ENCODE measurements at regions not wholly inside any gene's neighbourhood (a gene's known extent, or its start where the extent isn't known, plus 50 kb on each side); places are given as distances from the start of the nearest gene placed in this dataset.

- no peak for DNase-seq (ENCODE audit: low spot score)
These were observed 481.4 kb downstream of the CDH2 start for GRCh38 chr18:27695503-27695902.

GRCh38 chr18:27695052-27695451, 481.9 kb downstream of the CDH2 start:
- no peak for DNase-seq (ENCODE audit: low spot score)

- DNase-seq (ENCODE audit: low spot score), result no peak
These were observed 488.3 kb downstream of the CDH2 start for GRCh38 chr18:27688581-27688980.

- no peak for DNase-seq (ENCODE audit: low spot score)
These were observed 489.5 kb downstream of the CDH2 start for GRCh38 chr18:27687351-27687979.

- peak; percentile 45 for DNase-seq (ENCODE audit: low spot score)
These were observed 491.0 kb downstream of the CDH2 start for GRCh38 chr18:27685807-27686412.

DNA sequence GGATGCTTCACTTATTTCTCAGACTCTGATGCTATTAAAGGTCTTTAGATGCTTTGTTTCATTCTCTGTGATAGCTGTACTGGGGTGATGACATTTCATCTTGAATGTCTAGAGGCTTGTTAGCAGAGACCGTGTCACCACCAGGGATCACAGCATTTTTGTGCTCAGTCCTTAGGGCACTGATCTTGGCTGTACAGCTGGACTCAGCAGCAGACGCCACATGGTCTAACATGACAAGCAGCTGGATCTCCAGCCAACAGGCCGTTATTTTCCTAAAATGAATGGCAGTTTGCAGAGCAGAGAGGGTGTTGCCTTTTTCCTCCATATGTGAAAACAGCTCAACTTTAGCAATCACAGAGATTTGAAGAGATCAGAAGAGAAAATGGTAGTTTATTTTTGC, 491.8 kb downstream of the CDH2 start:
- DNase-seq (ENCODE audit: low spot score), result no peak

DNA sequence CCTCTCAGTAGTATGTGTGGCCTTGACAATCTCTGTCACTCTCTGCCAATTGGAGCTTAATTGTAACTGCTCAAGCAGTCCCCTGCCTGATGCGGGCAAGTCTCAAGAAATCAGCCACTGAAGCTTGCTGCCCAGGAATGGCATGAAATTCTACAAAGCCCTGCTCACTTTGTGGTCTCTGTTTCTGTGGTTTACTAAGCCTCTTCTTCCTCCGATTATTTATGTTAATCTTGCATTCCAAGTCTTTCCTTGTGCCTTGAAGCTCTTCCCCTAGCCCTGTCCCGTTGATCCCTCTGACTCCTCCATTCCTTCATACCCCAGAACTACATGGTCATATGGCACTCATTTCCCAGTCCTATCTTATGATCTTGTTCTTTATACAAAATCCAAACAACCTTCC, 489.3 kb upstream of the CHST9 start:
- no peak for DNase-seq (ENCODE audit: low spot score)

DNA sequence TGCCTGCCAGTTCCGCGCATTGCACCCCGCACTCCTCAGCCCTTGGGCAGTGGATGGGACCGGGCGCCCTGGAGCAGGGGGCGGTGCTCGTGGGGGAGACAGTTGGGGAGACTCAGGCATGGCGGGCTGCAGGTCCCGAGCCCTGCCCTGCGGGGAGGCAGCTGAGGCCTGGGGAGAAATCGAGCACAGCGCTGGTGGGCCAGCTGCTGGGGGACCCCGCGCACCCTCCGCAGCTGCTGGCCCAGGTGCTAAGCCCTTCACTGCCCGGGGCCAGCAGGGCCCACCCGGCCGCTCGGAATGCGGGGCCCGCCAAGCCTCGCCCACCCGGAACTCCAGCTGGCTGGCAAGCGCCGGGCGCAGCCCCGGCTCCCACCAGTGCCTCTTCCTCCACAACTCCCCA, 488.8 kb upstream of the CHST9 start:
- DNase-seq (ENCODE audit: low spot score), result no peak

DNA sequence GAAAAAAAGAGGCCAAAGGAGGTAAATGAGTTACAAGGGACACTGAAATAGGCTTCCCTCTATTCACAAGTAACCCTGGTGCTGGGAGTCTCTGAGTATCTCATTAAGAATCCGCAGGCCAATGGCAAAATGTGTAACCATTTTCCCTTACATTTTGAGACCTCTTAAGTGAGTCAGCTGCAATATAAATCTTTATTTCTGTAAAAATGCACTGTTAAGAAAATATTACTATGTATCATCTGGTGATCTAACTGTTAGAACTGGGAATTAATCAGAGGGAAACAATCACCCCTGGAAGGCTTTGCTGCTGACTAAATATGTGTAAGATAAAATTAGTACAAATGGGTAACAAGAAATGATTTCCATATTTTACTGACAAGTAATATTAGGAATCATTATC, 483.1 kb upstream of the CHST9 start:
- DNase-seq (ENCODE audit: low spot score), result no peak

- DNase-seq (ENCODE audit: low spot score), result no peak
These were observed 482.0 kb upstream of the CHST9 start for GRCh38 chr18:27667064-27667463.

DNA sequence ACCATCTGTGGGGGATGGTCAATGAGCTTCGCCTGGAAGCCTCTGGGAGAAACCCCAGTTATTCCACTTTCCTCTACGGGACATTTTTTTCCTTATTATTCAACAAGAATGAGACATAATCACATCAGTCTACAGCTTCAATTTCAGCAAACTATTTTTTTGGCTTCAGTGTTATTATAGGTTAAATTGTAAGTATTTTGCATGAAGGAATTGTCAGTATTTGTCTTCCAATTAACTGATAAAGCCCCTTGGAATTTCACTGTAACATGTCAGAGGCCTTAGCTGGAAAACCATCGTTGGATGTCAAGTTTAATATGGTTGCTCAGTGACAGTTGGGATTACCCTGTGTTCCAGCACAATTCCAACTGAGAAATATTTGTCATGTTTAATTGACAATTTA, 480.9 kb upstream of the CHST9 start:
- DNase-seq (ENCODE audit: low spot score), result no peak

DNA sequence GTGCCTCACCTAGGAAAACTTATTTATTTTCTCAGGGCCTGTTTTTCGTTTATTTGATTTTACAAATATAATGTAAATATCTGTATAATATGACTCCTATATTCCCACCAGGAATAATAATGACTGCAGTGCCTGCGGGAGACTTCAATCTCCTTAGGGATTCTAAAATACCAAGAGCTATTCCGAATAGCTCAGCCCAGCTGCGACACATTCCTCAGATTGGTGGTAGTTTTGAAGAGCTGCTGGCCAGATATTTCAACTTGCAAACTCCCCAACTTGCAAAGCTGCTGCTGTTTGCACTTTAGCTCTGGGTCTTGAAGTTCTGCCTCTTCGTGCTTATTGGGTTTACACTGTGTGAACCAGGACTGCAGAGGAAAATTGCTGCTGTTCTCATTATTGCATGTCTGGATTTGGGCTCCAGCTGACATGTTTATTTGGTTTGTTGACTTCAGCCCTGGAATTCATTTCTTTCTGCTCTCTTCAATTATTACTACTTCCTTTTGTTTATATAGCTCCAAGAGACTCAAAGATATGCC, 480.2 kb upstream of the CHST9 start:
- no peak for DNase-seq (ENCODE audit: low spot score)

GRCh38 chr18:27662949-27663348, 477.8 kb upstream of the CHST9 start:
- DNase-seq (ENCODE audit: low spot score), result no peak

DNA sequence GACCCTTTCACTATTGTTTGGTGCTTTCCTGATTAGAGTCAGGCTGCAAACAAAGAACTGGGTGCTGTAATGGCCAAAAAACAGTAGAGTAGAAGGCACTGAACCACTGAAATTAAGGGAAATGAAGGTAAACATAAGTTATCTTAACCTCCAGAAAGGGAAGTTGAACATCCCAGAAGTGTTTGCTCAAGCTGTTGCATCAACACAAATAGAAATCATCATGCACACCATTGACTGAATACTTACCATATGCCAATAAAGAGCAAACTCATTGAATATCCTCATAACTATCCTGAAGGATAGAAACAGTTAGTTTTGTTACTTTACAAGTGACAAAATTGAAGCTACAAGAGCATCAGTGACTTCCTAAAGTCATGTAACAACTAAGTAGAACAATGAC, 477.4 kb upstream of the CHST9 start:
- no peak for DNase-seq (ENCODE audit: low spot score)

DNA sequence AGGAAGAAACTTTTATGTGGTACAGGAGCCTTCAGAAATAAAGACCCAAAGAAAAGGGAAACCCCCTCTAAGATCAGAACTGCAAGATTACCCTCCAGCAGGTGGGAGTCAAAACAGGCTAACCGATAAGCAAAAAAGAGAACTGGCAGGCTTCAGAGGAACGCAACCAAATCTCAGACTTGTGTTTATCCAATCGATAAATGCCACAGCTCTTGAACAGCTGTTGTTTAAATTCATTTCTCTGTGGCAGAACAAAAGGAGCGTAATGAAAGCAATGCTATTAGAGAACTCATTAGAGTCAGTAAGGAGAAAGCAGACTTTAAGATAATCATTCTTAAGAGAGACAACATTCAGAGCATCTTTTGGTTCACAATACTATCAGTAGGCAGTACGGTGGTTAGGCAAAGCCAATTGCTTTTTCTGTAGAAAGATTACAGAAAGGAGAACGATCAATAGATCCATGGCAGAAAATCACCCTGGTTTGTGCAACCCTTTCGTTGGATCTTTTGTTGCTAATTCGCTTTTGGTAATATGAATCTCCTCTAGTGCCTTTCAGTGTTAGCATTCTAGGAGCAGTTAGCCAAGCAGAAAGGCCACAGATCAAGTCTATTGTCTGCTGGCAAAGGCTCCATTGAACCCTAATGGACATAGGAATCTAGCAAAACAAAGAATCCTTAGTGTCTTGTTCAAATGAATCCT, 476.4 kb upstream of the CHST9 start:
- no peak for DNase-seq (ENCODE audit: low spot score)

- no peak for DNase-seq (ENCODE audit: low spot score)
These were observed 471.8 kb upstream of the CHST9 start for GRCh38 chr18:27656905-27657304.

- DNase-seq (ENCODE audit: low spot score), result peak; percentile 3
These were observed 471.2 kb upstream of the CHST9 start for GRCh38 chr18:27656167-27656778.

GRCh38 chr18:27653247-27653646, 468.1 kb upstream of the CHST9 start:
- DNase-seq (ENCODE audit: low spot score), result no peak

DNA sequence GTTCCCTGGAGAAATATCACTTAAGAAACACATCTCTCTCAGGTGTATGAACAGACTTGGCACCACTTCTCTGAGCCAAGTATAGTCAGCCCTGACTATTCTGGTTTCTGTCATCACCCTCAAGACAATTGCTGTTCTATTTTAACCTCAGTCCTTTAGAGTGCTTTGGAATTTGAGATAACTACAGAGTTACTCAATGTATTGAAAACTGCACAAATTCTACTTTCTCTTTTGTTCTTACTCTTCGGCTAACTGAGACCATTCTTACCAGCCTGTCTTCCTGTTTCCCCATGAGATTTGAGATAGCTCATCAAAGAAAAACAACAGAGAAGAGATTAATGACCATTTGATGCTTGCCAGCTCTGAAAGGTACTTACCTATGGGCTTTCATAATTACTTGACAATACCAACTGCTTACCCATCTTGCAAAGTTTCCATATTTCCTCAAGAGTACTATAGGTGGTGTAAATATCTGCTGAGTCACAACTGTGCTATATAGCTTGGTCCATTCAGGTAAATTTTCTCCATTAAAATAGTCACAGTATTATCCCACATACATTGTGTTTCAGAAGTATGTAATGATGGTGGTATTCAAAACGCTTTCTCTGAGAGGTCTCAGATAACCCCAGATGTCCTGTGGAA, 467.5 kb upstream of the CHST9 start:
- DNase-seq (ENCODE audit: low spot score), result no peak

DNA sequence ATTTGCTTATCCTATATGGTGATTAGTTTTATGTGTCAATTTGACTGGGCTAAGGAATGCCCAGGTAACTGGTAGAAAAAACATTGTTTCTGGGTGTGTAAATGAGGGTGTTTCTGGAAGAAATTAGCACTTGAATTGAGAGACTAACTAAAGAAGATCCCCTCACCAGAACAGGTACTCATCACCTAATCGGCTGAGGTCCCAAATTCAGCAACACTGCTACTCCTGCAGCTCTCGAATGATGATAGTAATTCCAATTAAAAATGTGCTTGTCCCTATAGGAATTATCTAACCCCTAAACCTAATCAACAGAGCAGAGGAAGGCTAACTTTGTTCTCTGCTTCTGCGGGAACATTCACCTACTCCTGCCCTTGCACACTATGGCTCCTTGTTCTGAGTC, 464.5 kb upstream of the CHST9 start:
- no peak for DNase-seq (ENCODE audit: low spot score)

GRCh38 chr18:27645929-27646328, 460.8 kb upstream of the CHST9 start:
- no peak for DNase-seq (ENCODE audit: low spot score)

DNA sequence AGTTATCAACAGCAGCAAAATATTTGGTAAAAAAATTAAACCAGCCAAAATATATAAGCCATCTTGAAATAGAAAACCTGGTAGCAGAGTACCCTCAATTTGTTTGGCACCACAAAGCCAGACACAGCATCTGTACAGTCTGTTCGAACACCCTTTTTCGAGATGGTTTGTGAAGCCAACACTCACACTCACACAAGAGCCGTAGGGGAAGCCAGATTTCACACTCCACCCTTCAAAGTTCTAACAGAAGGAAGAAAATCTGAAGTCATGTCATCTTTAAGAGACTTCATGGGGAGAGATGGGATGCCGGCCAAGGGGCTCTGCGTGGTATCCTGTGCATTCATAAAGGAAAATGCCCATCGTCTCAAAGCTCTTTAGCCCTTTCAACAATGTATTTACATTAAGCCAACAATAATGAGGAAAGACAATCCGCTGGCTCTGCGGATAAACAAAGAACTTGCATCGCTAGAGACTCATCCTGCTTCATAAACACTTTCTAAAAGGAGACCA, 451.5 kb upstream of the CHST9 start:
- no peak for DNase-seq (ENCODE audit: low spot score)

Data from COLO829 (cell line).